ENCODE measurements at regions not wholly inside any gene's neighbourhood (a gene's known extent, or its start where the extent isn't known, plus 50 kb on each side); places are given as distances from the start of the nearest gene placed in this dataset.

GRCh38 chr4:178037459-178038214, 595.4 kb upstream of the AGA start:
- no peak overlapping the region for H3K27ac Mint-ChIP-seq (ENCODE audit: unreplicated experiment)
- Histone ChIP-seq H3K4me1 (no peaks in the 10 kb centered on the region), H3K36me3 (ENCODE audit: control insufficient read depth, insufficient read depth, low read length) (no peaks in the 10 kb centered on the region), H3K9me3 (no peaks in the 10 kb centered on the region), H3K27me3 (replicated peaks; ENCODE audit: control insufficient read depth, insufficient read depth, low read length) (no peaks in the 10 kb centered on the region), H3K4me3 (ENCODE audit: low read depth, low read length) (no peak overlapping the region)
- intact Hi-C loops (cut with micrococcal nuclease; ENCODE audit: unreplicated experiment) = no loop called here
- no TSS peak for BruUV-seq (replicated peaks)
- TF ChIP-seq CTCF (IDR thresholded peaks at IDR 0.05; ENCODE audit: insufficient read depth in 1 of 2, low read depth in 1 of 2, low read length in 1 of 2, severe bottlenecking in 1 of 2, unreplicated experiment in 1 of 2) = no peak
- no peak for DNase-seq
- no peaks in the 10 kb centered on the region for H3K9me3 Mint-ChIP-seq (ENCODE audit: unreplicated experiment)
- H3K4me3 Mint-ChIP-seq (ENCODE audit: unreplicated experiment) = no peak overlapping the region
- POLR2A ChIA-PET = no interaction called here
- CTCF ChIA-PET = no interaction called here
- no peaks in the 10 kb centered on the region for H3K36me3 Mint-ChIP-seq (ENCODE audit: insufficient read depth, unreplicated experiment)
- H3K4me1 Mint-ChIP-seq (ENCODE audit: low read depth, unreplicated experiment) = no peaks in the 10 kb centered on the region
- no peaks in the 10 kb centered on the region for H3K27me3 Mint-ChIP-seq (ENCODE audit: insufficient read depth, unreplicated experiment)

GRCh38 chr4:178056996-178057395, 614.8 kb upstream of the AGA start:
- H3K9me3 Mint-ChIP-seq (ENCODE audit: unreplicated experiment) = no peaks in the 10 kb centered on the region
- ChIA-PET POLR2A (no interaction called here), CTCF (no interaction called here)
- no peak for TF ChIP-seq CTCF (IDR thresholded peaks at IDR 0.05; ENCODE audit: insufficient read depth in 1 of 2, low read depth in 1 of 2, low read length in 1 of 2, severe bottlenecking in 1 of 2, unreplicated experiment in 1 of 2)
- Histone ChIP-seq H3K9me3 (no peaks in the 10 kb centered on the region), H3K4me3 (ENCODE audit: low read depth, low read length) (no peak overlapping the region), H3K4me1 (no peaks in the 10 kb centered on the region), H3K36me3 (ENCODE audit: control insufficient read depth, insufficient read depth, low read length) (no peaks in the 10 kb centered on the region), H3K27me3 (replicated peaks; ENCODE audit: control insufficient read depth, insufficient read depth, low read length) (no peaks in the 10 kb centered on the region)
- H3K4me1 Mint-ChIP-seq (ENCODE audit: low read depth, unreplicated experiment) = no peaks in the 10 kb centered on the region
- H3K27me3 Mint-ChIP-seq (ENCODE audit: insufficient read depth, unreplicated experiment) = no peaks in the 10 kb centered on the region
- no peak overlapping the region for H3K4me3 Mint-ChIP-seq (ENCODE audit: unreplicated experiment)
- no peak overlapping the region for H3K27ac Mint-ChIP-seq (ENCODE audit: unreplicated experiment)
- intact Hi-C loops (cut with micrococcal nuclease; ENCODE audit: unreplicated experiment) = no loop called here
- no peak for DNase-seq
- BruUV-seq (replicated peaks) = no TSS peak
- no peaks in the 10 kb centered on the region for H3K36me3 Mint-ChIP-seq (ENCODE audit: insufficient read depth, unreplicated experiment)

GRCh38 chr4:178063568-178063967, 621.3 kb upstream of the AGA start:
- H3K4me1 ChIP-seq = peaks cover 17% of the 10 kb centered on the region
- no peaks in the 10 kb centered on the region for H3K36me3 Mint-ChIP-seq (ENCODE audit: insufficient read depth, unreplicated experiment)
- DNase-seq = no peak
- no peak for TF ChIP-seq CTCF (IDR thresholded peaks at IDR 0.05; ENCODE audit: insufficient read depth in 1 of 2, low read depth in 1 of 2, low read length in 1 of 2, severe bottlenecking in 1 of 2, unreplicated experiment in 1 of 2)
- peak overlapping the region; percentile 18 for H3K27ac Mint-ChIP-seq (ENCODE audit: unreplicated experiment)
- BruUV-seq (replicated peaks) = no TSS peak
- H3K4me1 Mint-ChIP-seq (ENCODE audit: low read depth, unreplicated experiment) = peaks cover 11% of the 10 kb centered on the region
- H3K9me3 ChIP-seq = no peaks in the 10 kb centered on the region
- ChIA-PET POLR2A (no interaction called here), CTCF (no interaction called here)
- H3K36me3 ChIP-seq (ENCODE audit: control insufficient read depth, insufficient read depth, low read length) = no peaks in the 10 kb centered on the region
- H3K27me3 Mint-ChIP-seq (ENCODE audit: insufficient read depth, unreplicated experiment) = no peaks in the 10 kb centered on the region
- H3K27me3 ChIP-seq (replicated peaks; ENCODE audit: control insufficient read depth, insufficient read depth, low read length) = no peaks in the 10 kb centered on the region
- peak overlapping the region; percentile 7 for H3K4me3 Mint-ChIP-seq (ENCODE audit: unreplicated experiment)
- H3K4me3 ChIP-seq (ENCODE audit: low read depth, low read length) = no peak overlapping the region
- H3K9me3 Mint-ChIP-seq (ENCODE audit: unreplicated experiment) = no peaks in the 10 kb centered on the region
- intact Hi-C loops (cut with micrococcal nuclease; ENCODE audit: unreplicated experiment) = no loop called here

Measured in Caco-2 (cell line).